H9 (cell line): ENCODE measurements at regions not wholly inside any gene's neighbourhood (a gene's known extent, or its start where the extent isn't known, plus 50 kb on each side); places are given as distances from the start of the nearest gene placed in this dataset.

ENCODE experiments used
- DNase-seq: peaks from one replicate; pipeline ENCODE4 v3.0.0-alpha.2; 2017
- H2AFZ ChIP-seq: one replicate; pipeline ENCODE4 v1.6.1; 2013; ENCODE audit warnings: mild to moderate bottlenecking, low read length, control low read depth, moderate library complexity
- H2AK5ac ChIP-seq: 2 replicates; pipeline ENCODE4 v1.6.1; 2013; ENCODE audit warnings: low read length, control low read depth, mixed read lengths; ENCODE audit not compliant: insufficient read length
- H2BK120ac ChIP-seq: one replicate; pipeline ENCODE4 v1.6.1; 2013; ENCODE audit warnings: low read depth, mild to moderate bottlenecking, low read length, control low read depth, inconsistent platforms; ENCODE audit not compliant: poor library complexity, severe bottlenecking
- H2BK12ac ChIP-seq: 2 replicates; pipeline ENCODE4 v1.6.1; 2013; ENCODE audit warnings: low read length, control low read depth, mixed read lengths, low read depth; ENCODE audit not compliant: insufficient read length
- H2BK15ac ChIP-seq: 2 replicates; pipeline ENCODE4 v1.6.1; 2013; ENCODE audit warnings: low read depth, low read length, control low read depth
- H2BK20ac ChIP-seq: one replicate; pipeline ENCODE4 v1.6.1; 2013; ENCODE audit warnings: low read depth, mild to moderate bottlenecking, low read length, control low read depth, inconsistent platforms; ENCODE audit not compliant: poor library complexity, severe bottlenecking
- H2BK5ac ChIP-seq: 2 replicates; pipeline ENCODE4 v1.6.1; 2013; ENCODE audit warnings: low read length, control low read depth, mixed read lengths; ENCODE audit not compliant: insufficient read length
- H3K14ac ChIP-seq: 2 replicates; pipeline ENCODE4 v1.6.1; 2013; ENCODE audit warnings: low read length, control low read depth; ENCODE audit not compliant: insufficient read depth
- H3K18ac ChIP-seq: 2 replicates; pipeline ENCODE4 v1.6.1; 2013; ENCODE audit warnings: low read depth, mild to moderate bottlenecking, mixed read lengths, low read length, control low read depth; ENCODE audit not compliant: insufficient read length
- H3K23ac ChIP-seq: 2 replicates; pipeline ENCODE4 v1.6.1; 2013; ENCODE audit warnings: low read length, control low read depth, mixed read lengths, low read depth; ENCODE audit not compliant: insufficient read length
- H3K23me2 ChIP-seq: 2 replicates; pipeline ENCODE4 v1.6.1; 2013; ENCODE audit warnings: low read depth, mild to moderate bottlenecking, mixed read lengths, low read length, control low read depth; ENCODE audit not compliant: insufficient read length, poor library complexity, severe bottlenecking
- H3K27ac ChIP-seq: 2 replicates; pipeline ENCODE4 v1.5.1; 2013; ENCODE audit warnings: low read length, control low read depth, mixed read lengths, low read depth; ENCODE audit not compliant: insufficient read length
- H3K27me3 ChIP-seq: 2 replicates; pipeline ENCODE4 v1.6.1; 2013; ENCODE audit warnings: low read length, control low read depth, inconsistent platforms; ENCODE audit not compliant: insufficient read depth
- H3K4ac ChIP-seq: 2 replicates; pipeline ENCODE4 v1.6.1; 2013; ENCODE audit warnings: low read depth, mild to moderate bottlenecking, control low read depth, inconsistent platforms, low read length, moderate library complexity
- H3K4me1 ChIP-seq: 2 replicates; pipeline ENCODE4 v1.6.1; 2013; ENCODE audit warnings: low read length, control low read depth, inconsistent platforms; ENCODE audit not compliant: insufficient read depth
- H3K4me2 ChIP-seq: 2 replicates; pipeline ENCODE4 v1.6.1; 2013; ENCODE audit warnings: low read length, control low read depth, mixed read lengths; ENCODE audit not compliant: insufficient read length, insufficient read depth
- H3K56ac ChIP-seq: 2 replicates; pipeline ENCODE4 v1.6.1; 2013; ENCODE audit warnings: low read depth, mild to moderate bottlenecking, mixed read lengths, low read length, control low read depth; ENCODE audit not compliant: insufficient read length
- H3K79me1 ChIP-seq: 2 replicates; pipeline ENCODE4 v1.6.1; 2013; ENCODE audit warnings: low read depth, mild to moderate bottlenecking, moderate library complexity, low read length, control low read depth, inconsistent platforms; ENCODE audit not compliant: insufficient read depth, poor library complexity, severe bottlenecking
- H3K79me2 ChIP-seq: 2 replicates; pipeline ENCODE4 v1.6.1; 2013; ENCODE audit warnings: low read length, control low read depth, inconsistent platforms; ENCODE audit not compliant: insufficient read depth
- H3K9ac ChIP-seq: 2 replicates; pipeline ENCODE4 v1.6.1; 2013; ENCODE audit warnings: low read length, control low read depth, mixed read lengths; ENCODE audit not compliant: insufficient read length; ENCODE audit errors: extremely low read depth
- H3K9me3 ChIP-seq: one replicate; pipeline ENCODE4 v1.6.1; 2013; ENCODE audit warnings: low read depth, low read length, inconsistent platforms; ENCODE audit not compliant: control insufficient read depth
- H3T11ph ChIP-seq: one replicate; pipeline ENCODE4 v1.6.1; 2013; ENCODE audit warnings: mild to moderate bottlenecking, low read length, control low read depth, inconsistent platforms
- H4K20me1 ChIP-seq: one replicate; pipeline ENCODE4 v1.6.1; 2013; ENCODE audit not compliant: control insufficient read depth, insufficient read length, insufficient read depth
- H4K5ac ChIP-seq: 2 replicates; pipeline ENCODE4 v1.6.1; 2013; ENCODE audit warnings: low read depth, mild to moderate bottlenecking, mixed read lengths, low read length, control low read depth; ENCODE audit not compliant: insufficient read length
- H4K8ac ChIP-seq: replicated peaks from 2 replicates; pipeline ENCODE4 v1.6.1; 2013; ENCODE audit warnings: low read length, control low read depth, mixed read lengths, low read depth; ENCODE audit not compliant: insufficient read length
- H4K91ac ChIP-seq: 2 replicates; pipeline ENCODE4 v1.6.1; 2013; ENCODE audit warnings: low read depth, mild to moderate bottlenecking, moderate library complexity, mixed read lengths, low read length, control low read depth; ENCODE audit not compliant: insufficient read length
- H3K27ac Mint-ChIP-seq, 3 experiments: 2 replicates in 2 of 3; 3 replicates in 1 of 3; pipeline ENCODE4 v1.8.0; 2020 to 2021; ENCODE audit warnings: mixed read lengths in 3 of 3, mild to moderate bottlenecking in 1 of 3, moderate library complexity in 1 of 3
- H3K27me3 Mint-ChIP-seq: 2 replicates; pipeline ENCODE4 v1.8.0; 2021; ENCODE audit warnings: low read depth, mild to moderate bottlenecking, moderate library complexity, mixed read lengths
- H3K36me3 Mint-ChIP-seq, 3 experiments: 2 replicates in 2 of 3; 3 replicates in 1 of 3; pipeline ENCODE4 v1.8.0; 2020 to 2021; ENCODE audit warnings: low read depth in 3 of 3, mixed read lengths in 3 of 3; ENCODE audit not compliant: insufficient read depth in 1 of 3
- H3K4me1 Mint-ChIP-seq, 2 experiments: 2 replicates each; pipeline ENCODE4 v1.8.0; 2020; ENCODE audit warnings: mixed read lengths in 2 of 2
- H3K4me3 Mint-ChIP-seq, 2 experiments: 2 replicates in 1 of 2; 3 replicates in 1 of 2; pipeline ENCODE4 v1.8.0; 2020 to 2021; ENCODE audit warnings: mild to moderate bottlenecking in 2 of 2, mixed read lengths in 2 of 2, moderate library complexity in 1 of 2
- H3K9me3 Mint-ChIP-seq, 2 experiments: 2 replicates in 1 of 2; 3 replicates in 1 of 2; pipeline ENCODE4 v1.8.0; 2020; ENCODE audit warnings: mild to moderate bottlenecking in 2 of 2, mixed read lengths in 2 of 2, moderate library complexity in 1 of 2
- CTCF ChIP-seq: fragments of 200-600 bp; sonication (generic); conservative IDR thresholded peaks from 3 replicates; pipeline ENCODE4 v1.8.0; 2021; ENCODE audit warnings: antibody characterized with exemption, mild to moderate bottlenecking
- WGBS: extraction: QIAGEN DNeasy Blood & Tissue Kit; methylation state at CpG from one replicate; pipeline ENCODE4 v1.1.7; 2013; ENCODE audit warnings: missing lambda C conversion rate, low lambda C conversion rate, mixed read lengths; ENCODE audit not compliant: insufficient read length; ENCODE audit errors: extremely low coverage; 5-methylcytosine and 5-hydroxymethylcytosine counted together

- H3K9me3 ChIP-seq, result no peaks in the 10 kb centered on the region
Measured at GRCh38 chr7:113480537-113480936, 362.2 kb upstream of the SMIM30 start.

More at GRCh38 chr7:113480537-113480936, 362.2 kb upstream of the SMIM30 start:
- peaks cover 2% of the 10 kb centered on the region for H3K27me3 Mint-ChIP-seq
- Histone ChIP-seq H3K23ac (no peak overlapping the region), H2BK20ac (no peak overlapping the region), H4K91ac (no peak overlapping the region), H3K4me2 (no peak overlapping the region), H3K79me1 (no peaks in the 10 kb centered on the region), H2AK5ac (no peak overlapping the region), H3K27ac (no peak overlapping the region), H3K9ac (no peak overlapping the region), H3K4me1 (no peaks in the 10 kb centered on the region), H4K5ac (no peak overlapping the region), H3K4ac (no peak overlapping the region), H3K27me3 (no peaks in the 10 kb centered on the region), H2BK15ac (no peak overlapping the region), H2BK5ac (no peak overlapping the region), H4K8ac (no peak overlapping the region), H3K23me2 (no peaks in the 10 kb centered on the region), H3K18ac (no peak overlapping the region), H2AFZ (no peak overlapping the region), H4K20me1 (no peaks in the 10 kb centered on the region), H3K56ac (no peak overlapping the region), H2BK120ac (no peak overlapping the region), H2BK12ac (no peak overlapping the region), H3K14ac (no peak overlapping the region), H3T11ph (no peak overlapping the region), H3K79me2 (no peaks in the 10 kb centered on the region)
- H3K36me3 Mint-ChIP-seq, result peaks cover 0 to 9% (median 3%) of the 10 kb centered on the region in 3 experiments; a peak in 3 of 7 replicates
- H3K9me3 Mint-ChIP-seq, result peaks cover 2 to 35% of the 10 kb centered on the region in 2 experiments; a peak in 4 of 5 replicates
- H3K27ac Mint-ChIP-seq, result no peak overlapping the region
- no peak overlapping the region for H3K4me3 Mint-ChIP-seq
- WGBS, result no CpG with 5 or more reads among the region's 3 CpGs
- TF ChIP-seq CTCF, result no peak
- no peak for DNase-seq
- no peaks in the 10 kb centered on the region for H3K4me1 Mint-ChIP-seq
